GM18505 (cell line): ENCODE measurements at regions not wholly inside any gene's neighbourhood (a gene's known extent, or its start where the extent isn't known, plus 50 kb on each side); places are given as distances from the start of the nearest gene placed in this dataset.

Experiments used
- ATAC-seq: cut with Tn5 transposase; IDR thresholded peaks from one replicate; pipeline ENCODE4 v1.9.1; 2021; ENCODE audit not compliant: unreplicated experiment
- POLR2A ChIP-seq: IDR thresholded peaks from 4 replicates; pipeline ENCODE4 v1.6.1; 2011; ENCODE audit warnings: borderline replicate concordance; ENCODE audit not compliant: insufficient read depth, insufficient read length; ENCODE audit errors: extremely low read depth

GRCh38 chr16:87054154-87054553 lies 263.0 kb downstream of the C16orf95 start:
- TF ChIP-seq POLR2A, result no peak
- no peak for ATAC-seq

- no peak for ATAC-seq
- TF ChIP-seq POLR2A, result no peak
Measured at GRCh38 chr16:87054856-87055255, 262.3 kb downstream of the C16orf95 start.

GRCh38 chr16:87056083-87056482 lies 261.1 kb downstream of the C16orf95 start:
- TF ChIP-seq POLR2A, result no peak
- ATAC-seq, result no peak

GRCh38 chr16:87056551-87056950 lies 260.6 kb downstream of the C16orf95 start:
- ATAC-seq, result no peak
- no peak for TF ChIP-seq POLR2A

- no peak for TF ChIP-seq POLR2A
Measured at GRCh38 chr16:87057211-87057881, 259.8 kb downstream of the C16orf95 start.

GRCh38 chr16:87057951-87058560 lies 259.1 kb downstream of the C16orf95 start:
- ATAC-seq, result no peak
- no peak for TF ChIP-seq POLR2A

More at GRCh38 chr16:87057211-87057881, 259.8 kb downstream of the C16orf95 start:
- ATAC-seq, result no peak

- ATAC-seq, result no peak
- TF ChIP-seq POLR2A, result no peak
Measured at GRCh38 chr16:87058728-87059250, 258.4 kb downstream of the C16orf95 start.

GRCh38 chr16:87060034-87060986 lies 256.9 kb downstream of the C16orf95 start:
- no peak for TF ChIP-seq POLR2A
- ATAC-seq, result no peak

- ATAC-seq, result no peak
Measured at GRCh38 chr16:87061243-87061920, 255.8 kb downstream of the C16orf95 start.

GRCh38 chr16:87062569-87063442 lies 254.4 kb downstream of the C16orf95 start:
- no peak for TF ChIP-seq POLR2A
- no peak for ATAC-seq

More at GRCh38 chr16:87061243-87061920, 255.8 kb downstream of the C16orf95 start:
- no peak for TF ChIP-seq POLR2A

- no peak for TF ChIP-seq POLR2A
- ATAC-seq, result no peak
Measured at GRCh38 chr16:87063543-87063942, 253.6 kb downstream of the C16orf95 start.

GRCh38 chr16:87064731-87065445 lies 252.3 kb downstream of the C16orf95 start:
- no peak for TF ChIP-seq POLR2A
- ATAC-seq, result no peak
